PFSK-1 (cell line): ENCODE measurements at regions not wholly inside any gene's neighbourhood (a gene's known extent, or its start where the extent isn't known, plus 50 kb on each side); places are given as distances from the start of the nearest gene placed in this dataset.

Source experiments
- FOXP2 ChIP-seq: optimal IDR thresholded peaks from 2 replicates; pipeline ENCODE3; 2011; ENCODE audit warnings: borderline replicate concordance, control low read depth, inconsistent platforms; ENCODE audit not compliant: insufficient read depth; ENCODE audit errors: extremely low read length, extremely low read depth
- POLR2AphosphoS5 ChIP-seq: IDR thresholded peaks from 2 replicates; pipeline ENCODE4 v1.6.1; 2012; ENCODE audit warnings: low read depth, mild to moderate bottlenecking, control low read depth, low read length, moderate library complexity
- SIN3A ChIP-seq: IDR thresholded peaks from 2 replicates; pipeline ENCODE4 v1.6.1; 2012; ENCODE audit warnings: mild to moderate bottlenecking, low read length, moderate library complexity, borderline replicate concordance; ENCODE audit not compliant: insufficient read depth
- TAF1 ChIP-seq: IDR thresholded peaks from 2 replicates; pipeline ENCODE4 v1.6.1; 2012; ENCODE audit warnings: low read length, control low read depth, borderline replicate concordance; ENCODE audit not compliant: insufficient read depth
- TF ChIP-seq, protein P1 (sequence below), 2 experiments: IDR thresholded peaks; 2 replicates each; pipeline versions ENCODE4 v1.6.1 to v1.8.0; 2011 to 2012; ENCODE audit warnings: low read depth in 2 of 2, low read length in 2 of 2, control low read depth in 1 of 2, inconsistent platforms in 1 of 2, mild to moderate bottlenecking in 1 of 2, moderate library complexity in 1 of 2; ENCODE audit not compliant: insufficient read depth in 1 of 2

- no peak for TF ChIP-seq TAF1
- no peak for TF ChIP-seq SIN3A
- TF ChIP-seq POLR2AphosphoS5: no peak
- TF ChIP-seq, protein P1, sequence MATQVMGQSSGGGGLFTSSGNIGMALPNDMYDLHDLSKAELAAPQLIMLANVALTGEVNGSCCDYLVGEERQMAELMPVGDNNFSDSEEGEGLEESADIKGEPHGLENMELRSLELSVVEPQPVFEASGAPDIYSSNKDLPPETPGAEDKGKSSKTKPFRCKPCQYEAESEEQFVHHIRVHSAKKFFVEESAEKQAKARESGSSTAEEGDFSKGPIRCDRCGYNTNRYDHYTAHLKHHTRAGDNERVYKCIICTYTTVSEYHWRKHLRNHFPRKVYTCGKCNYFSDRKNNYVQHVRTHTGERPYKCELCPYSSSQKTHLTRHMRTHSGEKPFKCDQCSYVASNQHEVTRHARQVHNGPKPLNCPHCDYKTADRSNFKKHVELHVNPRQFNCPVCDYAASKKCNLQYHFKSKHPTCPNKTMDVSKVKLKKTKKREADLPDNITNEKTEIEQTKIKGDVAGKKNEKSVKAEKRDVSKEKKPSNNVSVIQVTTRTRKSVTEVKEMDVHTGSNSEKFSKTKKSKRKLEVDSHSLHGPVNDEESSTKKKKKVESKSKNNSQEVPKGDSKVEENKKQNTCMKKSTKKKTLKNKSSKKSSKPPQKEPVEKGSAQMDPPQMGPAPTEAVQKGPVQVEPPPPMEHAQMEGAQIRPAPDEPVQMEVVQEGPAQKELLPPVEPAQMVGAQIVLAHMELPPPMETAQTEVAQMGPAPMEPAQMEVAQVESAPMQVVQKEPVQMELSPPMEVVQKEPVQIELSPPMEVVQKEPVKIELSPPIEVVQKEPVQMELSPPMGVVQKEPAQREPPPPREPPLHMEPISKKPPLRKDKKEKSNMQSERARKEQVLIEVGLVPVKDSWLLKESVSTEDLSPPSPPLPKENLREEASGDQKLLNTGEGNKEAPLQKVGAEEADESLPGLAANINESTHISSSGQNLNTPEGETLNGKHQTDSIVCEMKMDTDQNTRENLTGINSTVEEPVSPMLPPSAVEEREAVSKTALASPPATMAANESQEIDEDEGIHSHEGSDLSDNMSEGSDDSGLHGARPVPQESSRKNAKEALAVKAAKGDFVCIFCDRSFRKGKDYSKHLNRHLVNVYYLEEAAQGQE (IDR thresholded peaks at IDR 0.05; ENCODE audit: insufficient read depth in 1 of 2, low read depth in 2 of 2, low read length in 2 of 2): no peak
- TF ChIP-seq FOXP2: no peak
Measured at GRCh38 chr3:14295037-14295436, 107.4 kb upstream of the SLC6A6 start.

DNA sequence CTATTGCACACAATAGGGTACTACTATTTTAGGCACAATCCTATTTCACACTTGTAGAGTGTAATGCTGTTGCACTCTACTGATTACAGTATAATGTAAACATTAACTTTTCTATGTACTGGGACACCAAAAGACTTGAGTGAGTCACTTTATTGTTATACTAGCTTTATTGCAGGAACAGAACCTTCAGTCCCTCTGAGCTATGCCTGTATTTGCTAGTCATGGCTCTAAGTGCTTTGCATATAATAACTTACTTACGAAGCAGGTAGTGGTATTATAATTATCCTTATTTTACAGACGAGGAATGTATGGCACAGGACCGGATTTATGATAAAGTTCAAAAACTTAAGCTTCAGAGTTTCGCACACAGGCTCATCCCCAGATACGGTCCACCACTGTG lies 106.6 kb upstream of the SLC6A6 start:
- TF ChIP-seq, protein P1 (IDR thresholded peaks at IDR 0.05; ENCODE audit: insufficient read depth in 1 of 2, low read depth in 2 of 2, low read length in 2 of 2): no peak

DNA sequence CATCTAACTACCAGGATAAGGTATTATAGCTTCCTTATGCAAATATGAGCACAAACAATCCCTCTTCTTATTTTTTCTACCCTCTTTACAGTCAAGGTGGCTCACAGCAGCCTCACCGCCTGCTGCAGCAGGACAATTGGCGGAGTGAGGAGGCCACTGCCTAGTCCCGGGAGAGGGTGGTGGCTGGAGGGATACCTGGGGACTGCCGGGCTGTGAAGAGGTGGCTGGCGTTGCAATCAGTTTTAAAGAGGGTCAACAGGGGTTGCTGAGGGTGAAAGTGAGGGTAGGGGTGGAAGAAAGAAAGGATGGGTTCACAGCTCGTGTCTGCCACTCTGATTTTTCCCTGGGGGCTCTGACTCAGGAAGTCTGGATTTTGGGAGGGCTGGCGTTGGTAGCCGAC lies 105.1 kb upstream of the SLC6A6 start:
- TF ChIP-seq TAF1 (no peak), FOXP2 (no peak), POLR2AphosphoS5 (no peak), SIN3A (no peak)
- TF ChIP-seq, protein P1 (IDR thresholded peaks at IDR 0.05; ENCODE audit: insufficient read depth in 1 of 2, low read depth in 2 of 2, low read length in 2 of 2): no peak

GRCh38 chr3:14297784-14298236 lies 104.6 kb upstream of the SLC6A6 start:
- no peak for TF ChIP-seq SIN3A

DNA sequence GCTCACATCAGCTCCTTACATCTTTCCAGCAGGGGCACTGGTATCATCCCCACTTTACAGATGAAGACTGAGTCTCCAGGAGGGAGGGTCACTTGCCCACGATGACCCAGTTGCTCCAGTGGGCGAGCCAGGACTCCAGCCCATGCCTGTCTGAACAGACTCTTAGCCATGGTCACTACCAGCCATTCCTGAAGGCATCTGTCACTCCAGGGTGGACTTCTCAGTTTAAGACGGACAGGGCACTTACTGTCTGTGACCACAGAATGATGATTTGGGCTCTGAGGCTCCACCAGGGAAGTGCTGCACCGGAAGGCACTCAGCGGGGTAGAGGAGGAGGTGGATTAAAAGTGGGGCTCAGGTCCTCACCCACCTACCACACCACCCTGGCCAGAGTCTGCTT lies 104.0 kb upstream of the SLC6A6 start:
- no peak for TF ChIP-seq POLR2AphosphoS5
- TF ChIP-seq TAF1: no peak
- TF ChIP-seq SIN3A: no peak
- TF ChIP-seq, protein P1 (IDR thresholded peaks at IDR 0.05; ENCODE audit: insufficient read depth in 1 of 2, low read depth in 2 of 2, low read length in 2 of 2): no peak
- no peak for TF ChIP-seq FOXP2

GRCh38 chr3:14298991-14299555 lies 103.3 kb upstream of the SLC6A6 start:
- TF ChIP-seq SIN3A (no peak), POLR2AphosphoS5 (no peak), FOXP2 (no peak), TAF1 (no peak)
- TF ChIP-seq, protein P1 (IDR thresholded peaks at IDR 0.05; ENCODE audit: insufficient read depth in 1 of 2, low read depth in 2 of 2, low read length in 2 of 2): no peak
